Fibroblast of the aortic adventitia (primary cell): ENCODE measurements at regions not wholly inside any gene's neighbourhood (a gene's known extent, or its start where the extent isn't known, plus 50 kb on each side); places are given as distances from the start of the nearest gene placed in this dataset.
"Not testable (repeated sequence)": the region's sequence is repeated elsewhere in the genome, so short reads cannot be mapped to it uniquely, and the experiment has no call there.

Experiments used
- DNase-seq: peaks from one replicate; pipeline ENCODE4 v3.0.0-alpha.2; 2010; ENCODE audit warnings: low read depth
- H3K4me3 ChIP-seq: 2 replicates; pipeline ENCODE4 v1.5.1; 2011; ENCODE audit warnings: low read depth, mild to moderate bottlenecking, control low read depth, low read length, moderate library complexity
- CTCF ChIP-seq: IDR thresholded peaks from 2 replicates; pipeline ENCODE4 v1.5.1; 2011; ENCODE audit warnings: mild to moderate bottlenecking, low read length, control low read depth, inconsistent platforms; ENCODE audit not compliant: insufficient read depth

DNA sequence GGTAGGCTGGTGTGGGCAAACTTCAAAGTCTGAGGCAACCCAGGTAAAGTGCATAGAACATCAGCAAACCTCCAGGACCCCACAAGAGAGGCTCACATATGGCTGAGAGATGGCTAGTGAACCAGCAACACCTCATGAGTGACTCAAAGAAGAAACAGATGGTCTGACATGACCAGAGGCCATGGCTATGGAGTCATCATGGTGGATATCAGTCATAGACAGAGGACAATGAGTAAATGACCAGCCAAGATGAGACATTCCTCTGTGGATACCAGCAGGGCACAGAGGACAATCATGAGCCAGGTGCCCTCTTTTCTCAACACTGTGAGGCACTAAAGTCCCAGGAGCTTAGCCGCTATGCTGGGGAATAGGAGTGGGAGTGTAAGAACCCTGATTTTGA lies 180.8 kb downstream of the RASEF start:
- no peak overlapping the region for H3K4me3 ChIP-seq
- no peak for TF ChIP-seq CTCF
- DNase-seq, result no peak

DNA sequence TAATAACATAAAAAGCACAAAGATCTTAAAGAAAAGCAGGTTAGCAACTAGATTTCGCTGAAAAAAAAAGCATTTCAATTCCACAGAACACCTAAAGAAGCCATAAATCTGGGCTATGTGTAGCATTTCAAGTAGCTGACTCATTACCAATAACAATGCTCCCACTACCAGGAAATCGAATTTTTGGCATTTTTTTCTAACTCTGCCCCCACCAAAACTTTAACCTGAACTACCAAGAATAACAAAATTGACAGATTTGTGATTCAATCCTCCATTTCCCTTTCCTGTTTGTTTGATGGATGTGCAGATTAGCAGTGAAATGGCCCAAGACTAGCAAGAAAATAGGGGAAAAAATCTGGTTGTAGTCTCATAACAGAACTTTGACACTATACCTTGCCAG lies 180.2 kb downstream of the RASEF start:
- DNase-seq, result peak; percentile 18
- no peak for TF ChIP-seq CTCF
- H3K4me3 ChIP-seq, result no peak overlapping the region

DNA sequence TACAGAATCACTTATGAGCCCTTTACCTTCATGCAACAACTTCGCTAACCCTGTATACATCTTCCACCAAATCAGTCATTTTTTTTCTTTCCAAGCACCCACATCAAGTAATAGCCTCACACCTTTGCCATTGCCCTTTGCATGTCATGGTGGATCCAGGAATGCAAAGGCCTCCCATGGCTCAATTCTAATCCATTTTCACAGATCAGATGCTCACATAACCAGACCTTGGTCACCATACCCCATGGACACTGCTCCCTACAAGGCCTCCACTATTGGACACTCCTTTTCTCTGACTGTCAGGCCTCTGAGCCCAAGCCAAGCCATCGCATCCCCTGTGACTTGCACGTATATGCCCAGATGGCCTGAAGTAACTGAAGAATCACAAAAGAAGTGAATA lies 179.5 kb downstream of the RASEF start:
- no peak for DNase-seq
- no peak for TF ChIP-seq CTCF
- no peak overlapping the region for H3K4me3 ChIP-seq

GRCh38 chr9:82883974-82884373 lies 179.0 kb downstream of the RASEF start:
- H3K4me3 ChIP-seq, DNase-seq: not testable (repeated sequence)

DNA sequence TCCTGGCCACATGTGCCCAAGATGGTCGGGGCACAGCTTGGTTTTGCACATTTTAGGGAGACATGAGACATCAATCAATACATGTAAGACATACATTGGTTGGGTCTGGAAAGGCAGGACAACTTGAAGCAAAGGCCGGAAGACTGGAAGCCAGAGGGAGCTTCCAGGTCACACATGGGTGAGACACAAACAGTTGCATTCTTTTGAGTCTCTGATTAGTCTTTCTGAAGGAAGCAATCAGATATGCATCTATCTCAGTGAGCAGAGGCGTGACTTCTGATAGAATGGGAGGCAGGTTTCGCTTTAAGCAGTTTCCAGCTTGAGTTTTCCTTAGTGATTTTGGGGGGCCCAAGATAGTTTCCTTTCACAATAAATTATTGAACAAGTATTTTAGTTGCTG lies 172.5 kb downstream of the RASEF start:
- no peak for DNase-seq
- no peak overlapping the region for H3K4me3 ChIP-seq
- TF ChIP-seq CTCF, result no peak

GRCh38 chr9:82890865-82891264 lies 172.1 kb downstream of the RASEF start:
- DNase-seq, result no peak
- no peak overlapping the region for H3K4me3 ChIP-seq
- TF ChIP-seq CTCF, result no peak

GRCh38 chr9:82891321-82891720 lies 171.6 kb downstream of the RASEF start:
- no peak overlapping the region for H3K4me3 ChIP-seq
- no peak for TF ChIP-seq CTCF
- DNase-seq, result peak; percentile 6

DNA sequence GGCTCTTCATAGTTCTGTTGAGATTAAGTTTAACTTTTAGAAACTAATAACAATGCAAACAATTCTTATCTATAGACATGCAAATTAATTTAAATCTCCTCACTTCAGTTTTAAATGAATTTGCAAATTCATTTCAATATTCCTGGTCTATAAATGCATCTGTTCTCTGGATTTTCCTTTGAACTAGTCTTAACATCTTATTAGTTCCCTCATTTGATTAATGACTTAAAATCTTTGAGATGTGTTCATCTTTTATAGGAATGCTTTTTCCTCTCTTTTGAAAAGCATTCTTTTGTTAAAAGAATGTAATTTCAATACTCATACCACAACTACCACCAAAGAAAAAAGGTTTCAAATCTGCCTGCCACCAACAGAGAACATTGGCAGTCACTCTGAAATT lies 169.4 kb downstream of the RASEF start:
- TF ChIP-seq CTCF, result no peak

More for the DNA sequence above, 169.4 kb downstream of the RASEF start:
- DNase-seq, result no peak
- H3K4me3 ChIP-seq, result no peak overlapping the region
